ENCODE measurements at regions not wholly inside any gene's neighbourhood (a gene's known extent, or its start where the extent isn't known, plus 50 kb on each side); places are given as distances from the start of the nearest gene placed in this dataset.
A peak's percentile ranks its signal among the peaks of the same experiment; 100 is the strongest.

DNA sequence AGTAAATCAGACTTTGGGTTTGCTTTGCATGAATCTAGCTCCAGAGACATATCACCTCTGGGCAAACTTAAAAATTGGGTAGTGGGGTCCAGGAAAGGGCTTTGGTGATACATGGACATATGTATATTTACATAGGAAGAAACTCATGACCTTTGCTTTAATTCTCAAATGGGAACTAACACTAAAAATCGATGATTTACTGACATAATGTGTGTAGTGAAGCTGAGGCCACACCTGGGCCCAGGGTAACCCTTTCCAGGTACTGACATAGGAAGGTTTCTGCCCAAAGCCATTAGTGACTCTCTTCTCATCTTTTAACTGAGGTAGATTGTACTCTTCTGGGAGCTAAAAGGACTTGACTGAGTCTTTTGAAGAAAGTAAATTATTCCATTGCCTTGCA, 411.2 kb upstream of the TBL1XR1 start:
- TF ChIP-seq, protein P1, sequence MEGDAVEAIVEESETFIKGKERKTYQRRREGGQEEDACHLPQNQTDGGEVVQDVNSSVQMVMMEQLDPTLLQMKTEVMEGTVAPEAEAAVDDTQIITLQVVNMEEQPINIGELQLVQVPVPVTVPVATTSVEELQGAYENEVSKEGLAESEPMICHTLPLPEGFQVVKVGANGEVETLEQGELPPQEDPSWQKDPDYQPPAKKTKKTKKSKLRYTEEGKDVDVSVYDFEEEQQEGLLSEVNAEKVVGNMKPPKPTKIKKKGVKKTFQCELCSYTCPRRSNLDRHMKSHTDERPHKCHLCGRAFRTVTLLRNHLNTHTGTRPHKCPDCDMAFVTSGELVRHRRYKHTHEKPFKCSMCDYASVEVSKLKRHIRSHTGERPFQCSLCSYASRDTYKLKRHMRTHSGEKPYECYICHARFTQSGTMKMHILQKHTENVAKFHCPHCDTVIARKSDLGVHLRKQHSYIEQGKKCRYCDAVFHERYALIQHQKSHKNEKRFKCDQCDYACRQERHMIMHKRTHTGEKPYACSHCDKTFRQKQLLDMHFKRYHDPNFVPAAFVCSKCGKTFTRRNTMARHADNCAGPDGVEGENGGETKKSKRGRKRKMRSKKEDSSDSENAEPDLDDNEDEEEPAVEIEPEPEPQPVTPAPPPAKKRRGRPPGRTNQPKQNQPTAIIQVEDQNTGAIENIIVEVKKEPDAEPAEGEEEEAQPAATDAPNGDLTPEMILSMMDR (IDR thresholded peaks at IDR 0.05), result no peak
- no peak for TF ChIP-seq POLR2A (IDR thresholded peaks at IDR 0.05)
- no peaks in the 10 kb centered on the region for H3K9me3 ChIP-seq
- WGBS, 2 donors, result 86 to 92% methylated on average over 1 of the region's 1 CpG
- no peaks in the 10 kb centered on the region for H3K36me3 ChIP-seq (ENCODE audit: low read depth, missing control alignments)
- H3K4me3 ChIP-seq, result no peak overlapping the region
- H3K4me1 ChIP-seq, result peaks cover 6% of the 10 kb centered on the region
- no peak for DNase-seq
- no peaks in the 10 kb centered on the region for H3K27me3 ChIP-seq
- no peak overlapping the region for H3K27ac ChIP-seq
- intact Hi-C loops (cut with DNase I; ENCODE audit: low total_unique reads), result no loop called here

DNA sequence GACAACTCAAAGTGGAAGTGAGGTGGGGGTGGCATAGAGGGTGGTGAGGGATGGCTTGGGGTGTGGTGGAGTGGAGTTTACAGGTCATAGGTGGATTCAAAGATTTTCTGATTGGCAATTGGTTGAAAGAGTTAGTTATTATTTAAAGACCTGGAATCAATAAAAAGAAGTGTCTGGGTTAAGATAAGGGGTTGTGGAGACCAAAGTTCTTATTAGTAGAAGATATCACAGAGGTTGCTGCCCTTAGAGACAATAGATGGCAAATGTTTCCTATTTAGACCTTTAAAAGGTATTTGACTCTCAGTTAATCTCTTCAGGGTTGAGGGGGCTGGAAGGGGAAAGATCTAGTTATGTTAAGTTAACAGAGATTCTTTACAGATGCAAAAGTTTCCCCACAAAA, 412.3 kb upstream of the TBL1XR1 start:
- Histone ChIP-seq H3K4me3 (no peak overlapping the region), H3K36me3 (ENCODE audit: low read depth, missing control alignments) (no peaks in the 10 kb centered on the region), H3K9me3 (no peaks in the 10 kb centered on the region), H3K27me3 (no peaks in the 10 kb centered on the region), H3K4me1 (peaks cover 6% of the 10 kb centered on the region), H3K27ac (no peak overlapping the region)
- TF ChIP-seq, protein P1 (IDR thresholded peaks at IDR 0.05), result no peak
- no peak for TF ChIP-seq POLR2A (IDR thresholded peaks at IDR 0.05)
- intact Hi-C loops (cut with DNase I; ENCODE audit: low total_unique reads), result no loop called here
- no peak for DNase-seq

DNA sequence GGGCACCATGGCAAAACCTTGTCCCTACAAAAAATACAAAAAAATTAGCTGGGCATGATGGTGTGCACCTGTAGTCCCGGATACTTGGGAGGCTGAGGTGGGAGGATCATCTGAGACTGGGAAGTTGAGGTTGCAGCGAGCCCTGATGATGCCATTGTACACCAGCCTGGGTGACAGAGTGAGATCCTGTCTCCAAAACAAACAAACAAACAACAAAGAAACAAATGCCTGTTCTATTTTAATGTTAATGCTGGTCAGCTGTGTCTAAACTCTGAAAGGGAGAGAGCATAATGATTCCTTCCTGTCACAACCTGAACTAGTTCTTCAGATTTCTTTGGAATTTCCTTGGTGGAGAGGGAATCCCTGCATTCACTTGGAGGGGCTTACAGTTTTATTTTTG, 413.0 kb upstream of the TBL1XR1 start:
- H3K27ac ChIP-seq, result no peak overlapping the region
- H3K4me1 ChIP-seq, result peaks cover 10% of the 10 kb centered on the region
- no peaks in the 10 kb centered on the region for H3K9me3 ChIP-seq
- no peak overlapping the region for H3K4me3 ChIP-seq
- intact Hi-C loops (cut with DNase I; ENCODE audit: low total_unique reads), result no loop called here
- no peaks in the 10 kb centered on the region for H3K27me3 ChIP-seq
- H3K36me3 ChIP-seq (ENCODE audit: low read depth, missing control alignments), result no peaks in the 10 kb centered on the region
- DNase-seq, result no peak
- TF ChIP-seq POLR2A (IDR thresholded peaks at IDR 0.05), result no peak
- TF ChIP-seq, protein P1 (IDR thresholded peaks at IDR 0.05), result no peak
- 56 to 66% methylated on average over 2 of the region's 2 CpGs for WGBS, 2 donors

DNA sequence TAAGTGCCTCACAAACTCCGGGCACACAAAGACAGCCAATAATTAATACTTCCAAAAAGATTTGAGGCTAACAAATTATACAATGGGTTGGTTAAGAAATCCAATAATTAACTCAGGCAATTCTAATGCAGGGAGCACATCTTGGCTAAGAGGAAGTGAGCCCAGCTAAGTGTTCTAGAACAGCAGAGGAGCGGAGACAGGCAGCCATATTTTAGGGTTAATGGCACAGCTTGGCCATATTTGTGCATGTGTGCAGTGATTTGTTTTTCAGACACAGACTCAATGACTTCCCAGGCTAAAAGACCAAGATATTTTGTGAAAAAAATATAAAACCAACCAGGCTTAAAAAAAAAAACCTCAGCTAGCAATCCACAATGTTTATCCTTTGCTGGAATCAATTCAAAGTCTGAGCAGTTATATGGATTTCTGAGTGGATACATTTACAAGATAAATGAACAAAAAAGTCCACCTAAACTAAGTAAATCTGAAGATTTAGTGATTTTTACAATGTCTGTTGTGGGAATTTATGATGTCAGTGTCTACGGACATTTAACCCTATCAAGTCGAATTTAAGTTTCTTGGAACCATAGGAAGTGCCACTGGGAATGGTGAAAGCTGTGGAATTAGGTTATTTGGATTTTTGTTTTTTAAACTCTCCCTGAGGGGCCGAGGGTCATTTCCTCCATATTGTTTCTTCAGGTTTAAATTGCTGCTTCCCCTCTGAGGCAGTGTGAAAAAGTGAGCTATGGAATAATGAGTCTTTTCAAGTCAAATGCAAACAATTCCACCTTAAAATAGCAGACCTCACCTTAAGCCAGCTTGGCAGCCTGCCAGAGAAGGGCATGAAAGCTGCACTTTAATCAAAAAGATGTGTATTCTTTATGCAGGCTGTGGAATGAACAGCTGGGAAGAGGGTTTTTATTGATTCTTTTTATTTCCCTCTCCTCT, 413.7 kb upstream of the TBL1XR1 start:
- Histone ChIP-seq H3K9me3 (no peaks in the 10 kb centered on the region), H3K27me3 (no peaks in the 10 kb centered on the region), H3K36me3 (ENCODE audit: low read depth, missing control alignments) (no peaks in the 10 kb centered on the region), H3K4me3 (no peak overlapping the region), H3K27ac (no peak overlapping the region), H3K4me1 (peaks cover 12% of the 10 kb centered on the region)
- intact Hi-C loops (cut with DNase I; ENCODE audit: low total_unique reads), result no loop called here
- WGBS, 2 donors, result 50 to 67% methylated on average over 5 of the region's 5 CpGs
- DNase-seq, result peak; percentile 24
- no peak for TF ChIP-seq POLR2A (IDR thresholded peaks at IDR 0.05)

DNA sequence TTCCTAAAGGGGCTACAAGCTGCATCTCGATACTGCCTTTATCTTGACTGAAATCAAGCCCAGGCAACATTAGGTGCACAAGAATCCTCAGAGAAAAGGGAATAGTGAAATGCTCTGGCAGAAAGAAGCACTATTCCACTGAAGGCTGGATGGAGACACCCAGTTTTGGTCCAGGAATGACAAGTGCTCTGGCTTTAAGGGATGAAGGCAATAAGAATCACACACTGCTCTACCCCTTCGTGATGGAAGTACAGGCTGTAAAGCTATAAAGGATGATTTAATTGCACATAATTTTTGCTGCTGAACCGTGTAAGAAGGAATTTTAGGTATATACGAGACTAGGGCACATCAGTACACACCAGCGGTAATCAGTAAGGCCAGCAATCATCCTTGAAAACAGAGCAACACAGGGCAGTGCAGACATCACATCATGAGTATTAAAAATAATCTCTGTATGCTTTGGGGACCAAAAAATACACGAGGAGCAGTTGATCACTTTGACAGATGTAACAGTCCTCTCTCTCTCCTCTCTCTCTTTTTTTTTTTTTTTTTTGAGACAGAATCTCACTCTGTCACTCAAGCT, 414.6 kb upstream of the TBL1XR1 start:
- no peak overlapping the region for H3K27ac ChIP-seq
- H3K4me3 ChIP-seq, result no peak overlapping the region
- intact Hi-C loops (cut with DNase I; ENCODE audit: low total_unique reads), result no loop called here
- no peaks in the 10 kb centered on the region for H3K9me3 ChIP-seq
- no peaks in the 10 kb centered on the region for H3K36me3 ChIP-seq (ENCODE audit: low read depth, missing control alignments)
- H3K27me3 ChIP-seq, result no peaks in the 10 kb centered on the region
- DNase-seq, result no peak
- 64 to 74% methylated on average over 6 of the region's 6 CpGs for WGBS, 2 donors
- TF ChIP-seq, protein P1 (IDR thresholded peaks at IDR 0.05), result no peak
- TF ChIP-seq POLR2A (IDR thresholded peaks at IDR 0.05), result no peak
- peaks cover 12% of the 10 kb centered on the region for H3K4me1 ChIP-seq

All from testis (tissue), 2 donors.